ENCODE measurements at regions not wholly inside any gene's neighbourhood (a gene's known extent, or its start where the extent isn't known, plus 50 kb on each side); places are given as distances from the start of the nearest gene placed in this dataset.
A peak's percentile ranks its signal among the peaks of the same experiment; 100 is the strongest.

DNA sequence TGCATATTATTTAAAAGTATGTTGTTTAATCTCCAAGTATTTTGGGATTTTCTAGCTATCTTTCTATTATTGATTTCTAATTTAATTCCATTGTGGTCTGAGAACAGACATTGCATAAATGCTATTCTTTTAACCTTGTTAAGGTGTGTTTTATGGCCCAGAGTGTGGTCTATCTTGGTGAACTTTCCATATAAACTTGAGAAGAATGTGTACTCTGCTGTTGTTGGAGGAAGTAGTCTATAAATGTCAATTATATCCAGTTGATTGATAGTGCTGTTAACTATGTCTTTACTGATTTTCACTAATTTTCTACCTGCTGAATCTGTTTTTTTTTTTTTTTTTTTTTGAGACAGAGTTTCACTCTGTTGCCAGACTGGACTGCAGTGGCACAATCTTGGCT is 180.9 kb downstream of the ZNF621 start:
- DNase-seq: no peak

DNA sequence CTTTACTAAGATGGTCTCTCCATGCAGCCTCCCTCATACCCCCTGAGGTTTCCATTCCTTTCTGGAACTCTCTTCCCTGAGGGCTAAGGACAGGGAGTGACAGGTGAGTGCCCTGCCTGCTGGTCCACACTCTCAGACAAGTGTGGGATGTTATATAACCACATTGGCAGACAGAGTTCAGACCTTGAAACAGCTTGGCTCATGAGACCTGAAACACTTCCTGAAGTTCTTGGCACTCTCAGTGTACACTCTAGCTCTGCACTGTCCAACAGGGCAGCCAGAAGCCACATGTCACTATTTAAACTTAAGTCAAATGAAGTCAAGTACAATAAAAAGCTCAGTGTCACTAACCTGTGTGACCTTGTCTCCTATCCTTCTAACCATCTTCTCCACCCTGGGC is 188.5 kb downstream of the ZNF621 start:
- DNase-seq: no peak

DNA sequence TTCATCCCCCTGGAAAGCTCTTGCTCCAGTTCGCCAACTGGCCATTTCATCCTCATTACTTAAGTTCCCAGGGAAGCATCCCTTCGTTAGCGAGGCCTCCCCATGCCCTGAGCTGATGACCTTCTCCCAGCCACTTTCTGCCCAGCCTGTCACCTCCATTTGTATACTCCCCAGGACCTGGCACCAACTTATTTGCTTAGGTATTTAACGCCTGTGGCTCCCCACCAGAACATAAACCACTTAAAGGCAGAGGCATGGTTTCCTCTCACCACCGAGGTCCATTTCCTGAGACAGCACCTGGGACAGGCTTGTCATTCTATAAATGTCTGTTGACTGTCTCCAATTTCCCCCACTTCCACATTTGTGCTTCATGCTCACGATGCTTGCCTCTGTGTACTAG is 189.0 kb downstream of the ZNF621 start:
- DNase-seq: no peak

DNA sequence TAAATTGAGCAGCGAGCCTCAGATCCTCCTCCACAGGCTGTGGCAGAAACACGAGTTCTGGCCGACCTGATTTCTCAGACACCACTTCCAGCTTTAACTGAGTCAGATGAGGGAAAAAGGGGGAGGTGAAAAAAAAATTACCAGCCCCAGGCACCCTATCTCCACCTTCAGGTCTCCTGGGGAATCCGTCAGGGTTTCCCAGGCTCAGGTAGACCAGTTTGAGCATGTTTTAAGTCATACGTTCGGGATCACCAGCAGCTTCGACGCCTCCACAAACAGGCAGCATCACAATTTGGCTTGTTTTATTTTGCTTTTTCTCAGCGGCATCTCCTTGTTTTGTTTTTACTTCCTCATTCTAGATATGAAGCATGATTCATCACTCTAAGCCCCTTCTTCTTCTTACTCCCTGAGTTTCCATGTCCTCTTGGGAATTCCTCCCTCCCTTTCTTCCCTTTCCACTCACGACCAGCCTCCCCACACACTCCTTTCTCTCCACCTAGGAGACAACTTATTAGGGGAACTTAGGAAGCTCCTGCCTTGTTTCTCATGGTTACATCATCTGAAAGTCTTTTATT is 190.1 kb downstream of the ZNF621 start:
- DNase-seq: no peak

DNA sequence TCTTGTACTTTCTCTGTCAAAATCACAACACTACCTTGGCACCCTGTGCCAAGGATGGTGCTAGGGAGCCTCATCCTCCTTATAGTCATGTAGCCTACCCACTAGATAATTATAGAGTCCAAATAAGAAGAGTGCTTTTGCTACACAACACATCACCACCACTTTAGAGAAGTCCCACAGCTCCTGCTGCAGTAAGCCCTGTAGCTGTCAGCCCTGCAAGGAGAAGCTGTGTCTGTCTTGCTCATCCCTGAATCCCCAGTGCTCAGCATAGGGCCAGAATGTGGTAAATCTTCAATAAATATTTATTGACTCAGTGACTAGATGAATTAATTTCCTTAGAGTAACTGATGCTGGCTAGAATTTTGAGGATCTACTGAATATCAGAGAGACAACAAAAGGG is 190.8 kb downstream of the ZNF621 start:
- no peak for DNase-seq

DNA sequence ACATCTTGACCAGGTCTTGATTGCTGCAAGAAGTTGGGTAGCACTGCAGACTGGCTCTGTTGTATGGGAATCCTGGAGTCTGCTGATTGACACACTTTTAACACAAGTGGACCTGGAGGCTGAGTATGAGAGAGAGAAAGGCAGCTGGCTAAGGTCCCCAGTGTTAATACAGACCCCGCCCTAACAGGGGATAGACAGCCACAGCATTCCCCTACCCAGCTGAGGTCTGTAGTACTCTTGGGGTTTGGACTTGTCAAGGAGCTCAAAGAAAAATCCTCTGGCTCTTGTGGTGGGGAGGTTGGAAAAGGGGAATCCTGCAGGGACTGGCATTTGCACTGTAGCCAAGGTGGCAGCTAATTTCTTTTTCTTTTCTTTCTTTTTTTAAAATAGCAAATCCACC is 192.7 kb downstream of the ZNF621 start:
- DNase-seq: no peak

DNA sequence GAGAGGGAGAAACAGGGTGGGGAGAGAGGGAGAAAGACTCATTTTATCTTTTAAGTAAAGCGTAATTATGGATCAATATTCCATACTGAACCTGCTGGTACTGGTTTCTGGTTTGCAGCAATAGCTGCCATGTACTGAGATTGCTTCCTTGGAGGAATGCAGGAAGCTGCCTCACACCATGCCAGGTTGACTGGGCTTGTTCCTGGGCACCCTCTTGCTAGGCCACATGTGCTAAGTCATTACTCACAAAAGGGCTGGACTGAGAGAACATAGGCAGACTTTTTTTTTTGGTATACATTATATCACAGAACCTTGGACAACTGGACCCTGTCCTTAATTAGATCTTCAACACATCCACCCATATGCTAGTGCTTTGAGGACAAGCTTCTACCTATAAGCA is 193.4 kb downstream of the ZNF621 start:
- DNase-seq: no peak

DNA sequence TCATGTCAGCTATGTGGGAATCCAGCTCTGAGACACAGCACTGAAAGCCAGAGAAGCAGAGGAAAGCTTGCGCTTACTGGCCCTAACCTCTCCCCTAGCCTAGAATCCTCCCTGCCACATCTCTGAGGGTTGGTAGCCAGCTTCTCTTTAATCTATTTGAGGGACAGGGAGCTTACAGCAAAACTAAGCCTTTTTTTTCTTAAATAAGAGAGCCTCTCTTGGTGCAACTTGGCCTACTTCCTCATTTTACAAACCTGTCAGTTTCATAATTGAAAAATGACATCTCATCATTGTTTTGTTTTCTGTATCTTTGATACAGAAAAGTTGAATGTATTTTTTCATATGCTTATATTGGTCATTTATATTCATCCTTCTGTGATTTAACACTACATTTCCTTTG is 193.9 kb downstream of the ZNF621 start:
- DNase-seq: no peak

DNA sequence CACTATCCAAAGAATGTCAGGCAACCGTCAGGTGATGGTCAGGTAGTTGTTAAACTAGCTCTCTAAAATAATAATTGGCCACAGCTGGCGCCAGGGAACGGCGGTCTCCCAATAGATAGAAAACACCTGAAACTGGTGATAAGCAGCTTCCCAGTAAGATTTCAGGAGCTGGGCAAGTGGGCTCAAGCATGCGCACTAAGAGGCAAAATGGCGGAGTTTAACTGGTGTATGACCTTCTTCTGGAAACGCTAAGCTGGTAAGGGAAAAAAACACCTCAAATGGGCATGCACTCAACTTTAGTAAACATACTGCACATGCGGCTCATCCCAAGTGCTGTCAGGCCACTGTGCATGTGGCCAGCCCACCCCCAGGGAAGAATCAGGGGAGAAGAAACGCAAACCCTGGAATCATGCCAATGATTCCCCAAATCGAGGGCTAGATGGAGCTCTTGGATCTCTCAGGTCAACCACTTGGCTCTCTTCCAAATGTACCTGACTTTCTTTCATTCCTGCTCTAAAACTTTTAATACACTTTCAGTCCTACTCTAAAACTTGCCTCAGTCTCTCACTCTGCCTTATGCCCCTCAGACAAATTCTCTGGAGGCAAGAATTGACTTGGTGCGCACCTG is 195.0 kb downstream of the ZNF621 start:
- peak; percentile 32 for DNase-seq

DNA sequence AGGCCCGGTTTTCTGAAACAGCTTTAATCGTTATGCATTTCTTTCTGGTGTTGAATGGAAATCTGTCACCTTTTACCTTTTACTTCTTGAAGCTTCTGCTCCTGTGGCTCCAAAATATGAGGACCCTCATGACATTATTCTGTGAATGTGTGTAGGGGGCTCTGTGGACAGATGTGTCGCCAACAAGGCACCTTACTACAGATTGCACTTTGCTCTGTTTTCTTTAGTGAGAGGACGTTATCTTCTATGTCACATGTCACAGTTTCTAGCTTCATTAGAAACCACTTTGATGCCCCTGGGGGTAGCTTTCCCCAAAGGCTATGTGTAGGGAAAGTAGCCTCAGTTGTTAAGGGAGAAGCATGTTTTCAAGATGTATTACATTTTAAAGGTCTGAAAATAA is 195.6 kb downstream of the ZNF621 start:
- no peak for DNase-seq

DNA sequence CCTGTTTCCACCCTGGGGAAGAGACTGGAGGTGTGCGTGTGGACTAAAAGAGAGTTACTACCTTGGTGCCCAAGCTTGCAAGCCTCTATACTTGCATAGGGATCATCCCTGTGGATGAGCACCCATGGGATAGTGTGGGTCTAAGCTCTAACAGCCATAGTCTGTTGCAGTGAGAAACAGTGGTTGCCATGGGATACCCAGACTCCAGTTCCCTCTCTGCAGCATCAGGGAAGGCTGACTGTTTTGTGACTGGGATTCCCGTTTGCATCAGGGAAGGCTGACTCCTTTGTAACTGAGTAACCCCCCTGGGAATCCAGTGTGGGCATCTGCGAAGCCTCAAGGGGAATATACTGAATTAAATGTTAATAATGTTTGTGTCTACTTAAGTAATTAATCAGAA is 196.1 kb downstream of the ZNF621 start:
- no peak for DNase-seq

DNA sequence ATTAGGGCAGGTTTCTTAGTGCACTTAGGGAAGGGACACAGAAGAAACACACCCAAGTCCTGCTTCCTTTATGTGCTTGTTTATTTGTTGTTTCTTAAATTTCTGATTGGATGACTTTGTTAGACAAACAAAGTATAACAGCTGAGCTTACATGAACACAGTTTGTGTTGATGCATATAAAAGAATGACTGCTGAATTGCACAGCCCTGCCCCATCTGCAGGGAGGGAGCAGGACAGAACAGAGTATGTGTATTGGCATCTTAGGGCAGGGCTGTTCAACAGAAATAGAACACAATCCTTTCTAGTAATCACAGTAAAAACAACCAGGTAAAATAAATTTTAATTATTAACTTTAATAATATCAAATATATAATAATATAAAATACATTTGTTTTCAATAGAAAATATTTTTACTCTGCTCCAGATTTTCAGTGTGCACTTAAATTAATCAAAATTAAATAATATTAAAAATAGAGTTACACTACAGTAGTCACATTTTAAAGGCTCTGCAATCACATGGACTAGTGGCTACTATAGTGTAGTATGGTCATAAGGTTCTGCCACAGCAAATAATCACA is 198.4 kb downstream of the ZNF621 start:
- no peak for DNase-seq

DNA sequence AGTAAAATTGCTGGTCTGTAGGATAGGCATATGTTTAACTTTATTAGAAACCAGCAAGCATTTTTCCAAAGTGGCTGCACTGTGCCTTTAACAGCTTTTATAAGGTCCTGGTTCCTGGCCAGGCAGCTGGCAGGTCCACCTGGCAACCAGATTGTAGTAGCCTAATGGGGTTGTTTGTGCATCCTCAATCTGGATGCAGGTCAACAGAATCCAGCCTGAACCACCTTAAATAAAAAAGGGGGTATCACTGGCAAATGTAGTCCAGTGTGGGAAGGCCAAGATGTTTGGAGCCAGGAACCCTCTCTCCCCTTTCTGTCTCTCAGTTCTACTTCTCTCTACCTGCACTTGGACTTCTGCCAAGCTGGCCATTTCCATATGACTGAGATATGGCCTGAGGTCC is 200.3 kb downstream of the ZNF621 start:
- no peak for DNase-seq

DNA sequence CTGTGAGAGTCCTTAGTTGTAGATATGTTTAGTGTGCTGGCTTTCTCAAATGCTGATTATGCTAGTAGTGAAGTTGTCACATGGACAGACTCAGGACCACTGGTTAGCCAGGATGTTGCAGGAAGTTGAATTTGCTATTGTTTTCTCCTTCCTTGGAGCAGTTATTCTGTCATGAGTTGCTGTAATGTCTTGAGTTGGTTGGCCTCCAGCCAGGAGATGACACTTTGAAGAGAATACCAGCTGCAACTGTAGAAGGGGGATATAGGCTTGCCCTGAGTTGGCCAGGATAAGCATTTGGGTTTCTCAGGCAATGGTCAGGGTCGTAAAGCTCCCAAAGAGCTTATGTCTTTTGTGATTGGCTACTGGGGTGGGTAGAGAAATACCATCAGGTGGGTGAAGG is 206.7 kb downstream of the ZNF621 start:
- no peak for DNase-seq

DNA sequence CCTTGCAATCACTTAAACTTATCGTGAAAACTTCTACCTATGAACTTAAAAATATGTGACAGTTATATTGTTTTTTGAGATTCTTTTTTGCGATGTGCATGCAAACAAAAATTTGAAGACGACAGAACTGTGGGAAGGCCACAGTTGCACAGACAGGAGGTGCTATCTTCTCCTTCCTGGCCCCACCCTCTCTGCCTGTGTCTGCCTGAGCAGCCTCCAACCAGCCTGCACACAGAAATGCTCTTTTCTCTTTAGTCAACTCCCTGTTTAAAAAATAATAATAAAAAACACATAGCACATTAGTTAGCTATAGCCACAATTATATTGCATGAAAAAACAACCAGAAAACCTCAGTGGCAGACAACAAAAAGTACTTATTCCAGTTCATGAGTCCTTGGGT is 212.2 kb downstream of the ZNF621 start:
- no peak for DNase-seq

DNA sequence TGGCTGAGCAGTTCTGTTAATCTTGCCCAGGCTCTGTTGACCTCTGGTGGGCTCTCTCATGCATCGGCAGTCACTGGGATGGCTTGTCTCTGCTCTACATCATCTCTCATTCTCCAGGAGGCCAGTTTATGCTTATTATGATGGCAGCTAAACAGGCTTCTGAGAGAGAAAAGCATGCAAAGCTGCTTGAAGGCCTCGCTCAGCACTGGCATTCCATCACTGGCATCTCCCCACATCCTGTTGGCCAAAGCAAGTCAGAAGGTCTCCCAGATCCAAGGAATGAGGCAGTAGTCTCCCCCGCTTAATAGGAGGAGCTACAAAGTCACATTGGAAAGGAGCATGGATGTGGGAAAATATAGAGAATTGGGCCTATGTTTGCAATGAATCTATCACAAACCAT is 212.6 kb downstream of the ZNF621 start:
- DNase-seq: no peak

DNA sequence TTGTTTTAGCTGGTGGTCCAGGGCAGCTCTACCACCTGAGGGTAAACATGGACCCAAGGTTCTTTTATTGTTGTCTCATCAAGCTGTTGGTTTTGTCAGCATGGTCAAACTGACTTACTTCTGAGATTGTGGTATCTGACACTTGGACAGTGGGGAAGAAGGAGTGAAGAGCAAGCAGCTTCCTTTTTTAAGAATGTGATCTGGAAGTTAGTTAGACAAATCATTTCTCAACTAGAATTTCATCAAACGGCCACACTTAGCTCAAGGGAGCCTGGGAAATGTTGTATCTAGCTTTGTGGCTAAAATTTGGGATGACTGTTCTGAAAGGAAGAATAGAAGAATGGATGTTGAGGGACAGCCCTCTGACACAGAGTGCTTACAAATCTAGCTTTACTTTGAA is 215.2 kb downstream of the ZNF621 start:
- no peak for DNase-seq

DNA sequence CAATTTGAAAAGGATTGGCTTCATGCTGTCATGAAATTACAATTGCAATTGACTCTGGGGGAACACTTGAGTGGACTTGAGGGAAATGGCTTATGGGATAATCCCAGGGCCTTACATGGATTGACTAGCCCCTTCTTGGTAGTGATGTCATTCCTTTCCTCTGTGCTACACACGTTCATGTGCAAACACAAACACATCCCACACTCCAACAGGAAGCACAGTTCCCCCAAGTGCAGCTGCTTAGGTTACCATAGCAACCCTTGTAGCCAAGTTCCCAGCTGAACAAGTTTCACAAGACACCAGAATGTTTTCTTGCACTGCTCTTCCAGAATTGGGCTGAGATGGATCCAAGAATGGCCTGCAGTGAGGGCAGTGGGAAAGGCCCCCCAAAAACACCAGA is 217.0 kb downstream of the ZNF621 start:
- DNase-seq: no peak

DNA sequence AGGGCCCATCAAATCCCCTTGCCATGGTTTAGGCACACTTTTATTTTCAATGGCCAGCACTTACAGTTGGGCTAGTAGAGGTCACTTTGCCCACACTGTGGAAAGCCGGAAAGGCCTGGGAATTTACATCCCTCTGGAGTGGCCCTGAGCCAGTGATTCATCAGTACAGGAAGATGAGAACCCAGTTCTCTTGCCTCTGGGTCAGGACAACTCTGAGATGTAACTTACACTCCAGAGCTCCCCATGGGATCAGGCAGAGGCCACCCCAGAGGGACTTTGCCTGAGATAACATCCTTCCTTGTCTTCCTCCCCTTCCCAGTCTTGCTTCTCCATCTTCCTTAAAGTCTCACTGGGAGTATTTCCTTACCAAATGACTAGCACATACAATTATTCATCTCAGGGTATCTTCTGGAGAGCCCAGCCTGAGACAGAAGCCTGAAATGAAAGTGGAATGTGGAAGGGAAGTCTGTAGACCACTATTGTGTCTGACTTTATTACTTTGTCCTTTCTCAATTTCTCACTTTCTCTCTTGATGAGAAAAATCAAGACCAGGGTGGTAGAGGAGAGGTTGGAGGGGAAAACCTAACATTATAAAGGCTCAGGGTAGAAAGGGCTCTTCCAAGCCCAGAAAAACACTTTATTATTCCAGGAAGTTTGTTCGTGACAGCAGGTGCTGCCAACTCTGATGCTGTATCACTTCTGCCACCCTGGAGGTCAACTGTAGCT is 220.8 kb downstream of the ZNF621 start:
- DNase-seq: no peak

DNA sequence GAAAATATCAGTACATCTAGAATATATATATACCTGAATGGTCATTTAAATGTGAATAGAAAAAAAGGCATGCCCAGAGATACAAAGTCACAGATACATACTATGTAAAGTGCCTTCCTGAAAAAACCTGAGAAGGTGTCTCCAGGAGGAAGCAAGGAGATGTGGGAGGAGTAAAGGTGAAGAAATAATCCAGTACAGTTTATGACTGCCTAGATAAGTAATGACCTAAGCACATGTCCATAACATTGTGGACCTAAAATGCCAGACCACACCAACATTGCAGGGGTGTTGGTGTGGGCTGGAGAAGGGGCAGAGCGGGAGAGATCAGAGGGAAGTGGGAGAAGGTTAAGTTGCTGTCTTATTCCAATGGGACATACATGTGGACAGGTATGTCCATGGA is 226.9 kb downstream of the ZNF621 start:
- no peak for DNase-seq

DNA sequence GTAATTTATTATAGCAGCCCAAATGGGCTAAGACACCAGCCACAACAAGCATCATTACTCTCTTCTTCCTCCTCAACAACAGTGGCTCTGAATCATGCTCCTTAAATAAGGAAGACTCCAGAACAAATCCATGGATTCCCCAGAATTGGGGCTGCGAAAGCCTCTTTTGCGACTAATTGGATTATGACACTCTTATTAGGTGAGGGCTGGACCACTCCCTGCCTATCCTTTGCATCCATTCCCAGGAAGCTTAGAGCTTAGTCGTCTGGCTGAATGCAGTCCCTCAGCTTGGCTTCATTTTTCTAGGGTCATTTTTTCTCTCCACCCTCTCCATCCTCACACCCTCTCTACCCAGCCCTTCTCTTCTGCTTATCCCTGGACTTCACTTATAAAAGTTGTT is 227.7 kb downstream of the ZNF621 start:
- no peak for DNase-seq

DNA sequence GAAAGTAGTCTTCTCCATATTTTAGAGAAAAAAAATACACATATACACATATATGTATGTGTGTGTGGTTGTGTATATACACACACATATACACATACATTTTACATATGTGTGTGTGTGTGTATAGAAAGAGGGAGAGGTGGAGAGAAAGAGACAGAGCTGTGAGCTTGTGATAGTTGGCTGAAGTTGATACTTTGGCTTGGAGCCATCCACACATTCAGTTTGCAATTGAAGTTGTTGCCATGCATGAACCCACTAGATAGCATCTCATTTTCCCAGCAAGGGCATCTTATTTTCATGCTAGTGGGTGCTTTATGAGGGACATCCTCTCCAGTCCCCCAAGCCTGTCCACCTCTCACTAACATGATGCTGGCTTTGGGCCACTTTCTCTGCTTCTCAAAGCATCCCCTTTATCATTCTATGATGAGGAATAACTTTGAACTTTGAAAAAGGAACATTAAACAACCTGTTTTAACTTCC is 228.6 kb downstream of the ZNF621 start:
- no peak for DNase-seq

DNA sequence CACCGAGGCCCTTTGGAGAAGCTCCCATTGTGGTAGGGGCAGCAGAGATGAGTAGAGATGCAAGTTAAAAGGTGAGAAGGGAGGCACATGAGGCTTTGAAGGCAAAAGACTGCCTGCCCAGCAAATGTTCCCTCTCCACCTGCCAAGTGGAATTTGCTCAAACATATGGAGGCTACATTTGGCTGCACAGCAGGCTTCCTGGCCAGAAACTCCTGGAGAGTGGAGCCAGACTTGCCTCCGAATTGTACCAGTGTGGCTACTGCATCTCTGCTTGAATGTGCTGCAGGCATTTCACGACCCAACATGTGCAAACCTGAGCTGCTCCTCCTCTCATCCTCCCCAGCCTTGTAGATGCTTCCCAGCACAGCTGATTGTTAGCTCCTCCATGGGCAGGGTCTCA is 229.2 kb downstream of the ZNF621 start:
- DNase-seq: no peak

DNA sequence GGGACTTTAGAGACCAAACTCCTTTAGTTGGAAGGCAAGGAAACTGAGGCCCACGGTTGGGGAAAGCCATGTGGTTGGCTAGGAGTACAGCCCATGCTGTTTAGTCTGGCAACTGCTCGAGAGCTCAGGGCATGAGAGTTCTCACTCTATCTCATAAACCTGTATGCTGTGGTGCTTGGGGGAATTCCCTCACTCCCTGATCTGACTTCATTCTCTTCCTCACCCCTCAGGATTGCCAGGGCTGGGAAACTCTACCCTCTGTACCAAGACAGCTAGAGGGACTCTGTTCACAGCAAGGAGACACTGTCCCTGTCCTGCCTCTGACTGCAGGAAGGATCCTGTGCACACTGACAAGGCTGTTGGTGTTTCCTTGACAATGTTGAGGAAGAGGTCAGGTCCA is 230.2 kb downstream of the ZNF621 start:
- DNase-seq: no peak
